ENCODE measurements at regions not wholly inside any gene's neighbourhood (a gene's known extent, or its start where the extent isn't known, plus 50 kb on each side); places are given as distances from the start of the nearest gene placed in this dataset.

DNA sequence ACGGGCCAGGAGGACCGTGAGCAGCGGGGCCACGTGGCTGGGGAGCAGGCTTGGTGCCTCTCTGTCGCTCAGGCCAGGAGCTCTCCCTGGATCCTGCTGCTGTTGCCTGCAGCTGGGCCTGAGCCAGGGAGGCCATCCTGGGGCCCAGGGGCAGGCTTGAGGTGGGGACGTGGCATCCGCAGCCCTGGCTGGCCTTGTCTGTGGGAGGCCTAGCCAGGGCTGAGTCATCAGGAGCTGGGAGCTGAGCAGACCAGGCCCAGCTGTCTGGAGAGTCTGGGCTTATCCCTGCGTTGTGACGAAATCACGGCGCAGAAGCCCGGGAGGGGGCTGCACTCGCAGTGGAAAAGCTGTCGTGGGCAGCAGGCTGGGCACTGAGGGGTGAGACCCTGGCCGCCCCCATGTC, 138.8 kb upstream of the COL5A1 start:
- DNase-seq (ENCODE audit: low read depth) = peak; percentile 97
- no peak overlapping the region for H3K4me3 ChIP-seq (ENCODE audit: control insufficient read depth, low read depth, low read length)
- TF ChIP-seq, protein P1, sequence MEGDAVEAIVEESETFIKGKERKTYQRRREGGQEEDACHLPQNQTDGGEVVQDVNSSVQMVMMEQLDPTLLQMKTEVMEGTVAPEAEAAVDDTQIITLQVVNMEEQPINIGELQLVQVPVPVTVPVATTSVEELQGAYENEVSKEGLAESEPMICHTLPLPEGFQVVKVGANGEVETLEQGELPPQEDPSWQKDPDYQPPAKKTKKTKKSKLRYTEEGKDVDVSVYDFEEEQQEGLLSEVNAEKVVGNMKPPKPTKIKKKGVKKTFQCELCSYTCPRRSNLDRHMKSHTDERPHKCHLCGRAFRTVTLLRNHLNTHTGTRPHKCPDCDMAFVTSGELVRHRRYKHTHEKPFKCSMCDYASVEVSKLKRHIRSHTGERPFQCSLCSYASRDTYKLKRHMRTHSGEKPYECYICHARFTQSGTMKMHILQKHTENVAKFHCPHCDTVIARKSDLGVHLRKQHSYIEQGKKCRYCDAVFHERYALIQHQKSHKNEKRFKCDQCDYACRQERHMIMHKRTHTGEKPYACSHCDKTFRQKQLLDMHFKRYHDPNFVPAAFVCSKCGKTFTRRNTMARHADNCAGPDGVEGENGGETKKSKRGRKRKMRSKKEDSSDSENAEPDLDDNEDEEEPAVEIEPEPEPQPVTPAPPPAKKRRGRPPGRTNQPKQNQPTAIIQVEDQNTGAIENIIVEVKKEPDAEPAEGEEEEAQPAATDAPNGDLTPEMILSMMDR (conservative IDR thresholded peaks at IDR 0.05; ENCODE audit: control insufficient read depth, insufficient read depth, low read depth, low read length) = no peak

DNA sequence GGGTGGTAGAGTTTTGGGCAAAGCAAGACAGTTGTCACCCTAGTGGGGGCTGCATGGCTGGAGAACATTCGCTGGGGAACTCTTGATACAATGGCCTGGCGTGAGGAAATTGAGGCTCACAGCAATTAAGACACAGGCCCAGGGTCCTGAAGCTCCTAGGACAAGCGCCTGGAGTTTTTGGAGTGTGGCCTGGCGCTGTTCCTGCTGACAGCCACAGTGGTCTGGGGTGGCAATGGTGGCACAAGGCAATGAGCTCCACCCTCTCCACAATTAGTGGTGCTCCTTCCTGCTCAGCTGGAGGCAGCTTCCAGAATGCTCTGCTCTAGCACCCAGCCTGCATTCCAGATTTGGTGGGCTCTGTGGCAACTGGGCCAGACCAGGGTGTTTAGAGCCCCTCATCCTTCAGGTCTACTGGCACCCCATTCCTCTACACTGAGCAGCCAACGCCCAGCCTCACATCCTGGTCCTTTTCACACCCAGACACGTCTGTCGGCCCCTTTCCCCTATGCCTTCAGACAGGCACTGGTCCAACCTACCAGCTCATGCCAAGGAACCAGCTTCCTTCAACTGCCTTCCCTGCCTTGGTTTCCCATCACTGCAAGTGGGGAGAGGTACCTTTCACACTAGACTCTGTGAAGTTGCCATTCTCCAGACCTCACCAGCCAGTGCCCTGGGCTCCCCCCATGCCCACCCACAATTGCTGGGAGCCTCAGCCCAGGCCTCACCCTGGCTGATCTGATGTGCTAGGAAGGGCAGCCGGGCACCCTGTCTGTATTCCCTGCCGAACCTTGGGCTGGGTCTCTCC, 138.1 kb upstream of the COL5A1 start:
- H3K4me3 ChIP-seq (ENCODE audit: control insufficient read depth, low read depth, low read length) = no peak overlapping the region
- TF ChIP-seq, protein P1 (conservative IDR thresholded peaks at IDR 0.05; ENCODE audit: control insufficient read depth, insufficient read depth, low read depth, low read length) = no peak
- DNase-seq (ENCODE audit: low read depth) = no peak

DNA sequence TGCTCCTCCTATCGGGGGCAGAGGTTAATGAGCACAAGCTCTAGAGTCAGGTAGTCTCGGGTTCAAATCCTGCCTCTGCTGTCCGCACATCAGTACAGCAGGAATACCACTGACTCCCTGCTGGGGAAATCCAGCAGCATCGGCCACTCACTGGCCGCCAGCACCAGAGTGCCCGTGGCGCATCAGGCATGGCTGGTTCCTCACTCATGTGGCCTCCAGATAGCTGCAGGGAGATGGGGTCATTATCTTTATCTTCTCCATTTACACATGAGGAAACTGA, 137.6 kb upstream of the COL5A1 start:
- DNase-seq (ENCODE audit: low read depth) = no peak
- TF ChIP-seq, protein P1 (conservative IDR thresholded peaks at IDR 0.05; ENCODE audit: control insufficient read depth, insufficient read depth, low read depth, low read length) = no peak
- no peak overlapping the region for H3K4me3 ChIP-seq (ENCODE audit: control insufficient read depth, low read depth, low read length)

DNA sequence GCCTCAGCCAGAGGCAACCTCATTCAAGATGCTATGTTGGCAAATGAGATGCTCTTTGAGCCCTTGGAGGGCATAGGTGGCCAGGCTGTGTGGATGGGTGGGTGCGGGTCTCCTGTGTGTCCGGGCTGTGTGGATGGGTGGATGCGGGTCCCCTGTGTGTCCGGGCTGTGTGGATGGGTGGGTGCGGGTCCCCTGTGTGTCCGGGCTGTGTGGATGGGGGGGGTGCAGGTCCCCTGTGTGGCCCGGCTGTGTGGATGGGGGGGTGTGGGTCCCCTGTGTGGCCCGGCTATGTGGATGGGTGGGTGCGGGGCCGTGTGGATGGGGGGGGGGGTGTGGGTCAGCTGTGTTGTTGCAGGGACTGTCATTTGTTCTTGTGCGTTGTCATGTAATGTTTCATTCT, 136.6 kb upstream of the COL5A1 start:
- TF ChIP-seq, protein P1 (conservative IDR thresholded peaks at IDR 0.05; ENCODE audit: control insufficient read depth, insufficient read depth, low read depth, low read length) = no peak
- DNase-seq (ENCODE audit: low read depth) = no peak
- H3K4me3 ChIP-seq (ENCODE audit: control insufficient read depth, low read depth, low read length) = no peak overlapping the region

DNA sequence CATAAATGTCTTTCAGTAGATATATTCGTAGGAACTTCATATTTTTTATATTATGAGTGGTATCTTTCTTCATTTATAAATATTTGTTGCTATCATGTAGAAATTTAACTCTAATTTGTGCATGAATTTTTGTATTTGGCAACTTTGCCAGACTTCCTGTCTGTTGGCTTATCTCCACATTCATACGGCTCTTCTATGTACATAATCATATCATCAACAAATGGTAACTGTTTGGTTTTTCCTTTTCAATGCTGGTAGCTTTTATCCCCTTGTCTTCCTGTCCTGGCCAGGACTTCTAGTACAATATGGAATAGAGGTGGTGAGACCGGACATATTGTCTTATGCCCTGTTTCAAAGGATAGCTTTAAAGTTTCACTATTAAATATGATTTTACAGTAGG, 132.3 kb upstream of the COL5A1 start:
- H3K4me3 ChIP-seq (ENCODE audit: control insufficient read depth, low read depth, low read length) = no peak overlapping the region
- DNase-seq (ENCODE audit: low read depth) = no peak
- TF ChIP-seq, protein P1 (conservative IDR thresholded peaks at IDR 0.05; ENCODE audit: control insufficient read depth, insufficient read depth, low read depth, low read length) = no peak

DNA sequence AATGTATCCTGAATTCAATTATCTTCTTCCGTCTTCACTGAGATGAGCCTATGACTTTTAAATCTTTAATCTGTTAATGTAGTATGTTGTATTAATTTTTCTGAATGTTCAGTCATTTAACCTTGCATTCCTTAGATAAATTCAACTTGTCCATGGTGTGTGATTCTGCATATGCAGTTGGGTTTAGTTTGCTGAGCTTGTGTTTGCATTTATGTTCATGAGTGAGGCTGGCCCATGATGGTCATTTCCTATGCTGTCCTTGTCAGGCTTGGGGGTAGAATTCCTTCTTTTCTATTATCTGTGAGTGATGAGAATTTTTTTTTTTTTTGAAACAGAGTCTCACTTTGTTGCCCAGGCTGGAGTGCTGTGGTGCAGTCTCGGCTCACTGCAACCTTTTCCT, 131.8 kb upstream of the COL5A1 start:
- no peak overlapping the region for H3K4me3 ChIP-seq (ENCODE audit: control insufficient read depth, low read depth, low read length)
- TF ChIP-seq, protein P1 (conservative IDR thresholded peaks at IDR 0.05; ENCODE audit: control insufficient read depth, insufficient read depth, low read depth, low read length) = no peak

DNA sequence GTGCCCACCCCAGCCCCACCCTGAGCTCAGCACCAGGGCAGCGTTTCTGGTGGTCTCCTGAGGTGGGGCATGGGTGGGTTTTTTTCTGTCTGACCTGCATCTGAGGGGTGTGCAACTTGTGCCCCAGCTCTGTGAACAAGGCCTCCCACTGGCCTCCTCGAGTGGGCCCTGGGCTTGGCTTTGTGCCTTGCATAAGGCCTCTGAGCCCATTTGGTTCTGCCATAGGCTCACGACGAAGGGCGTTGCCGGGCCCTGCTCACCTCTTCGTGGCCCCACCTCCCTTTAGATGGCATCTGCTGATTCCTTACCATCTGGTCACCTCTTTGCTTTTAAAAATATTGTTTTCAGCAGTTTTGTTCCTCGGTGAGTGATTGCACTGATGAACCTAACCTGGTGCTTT, 127.1 kb upstream of the COL5A1 start:
- TF ChIP-seq, protein P1 (conservative IDR thresholded peaks at IDR 0.05; ENCODE audit: control insufficient read depth, insufficient read depth, low read depth, low read length) = no peak
- DNase-seq (ENCODE audit: low read depth) = no peak
- H3K4me3 ChIP-seq (ENCODE audit: control insufficient read depth, low read depth, low read length) = no peak overlapping the region

More for the DNA sequence above, 131.8 kb upstream of the COL5A1 start:
- no peak for DNase-seq (ENCODE audit: low read depth)

All from fibroblast of mammary gland (primary cell).